Left ventricle myocardium inferior (tissue), 1 donor: ENCODE measurements at regions not wholly inside any gene's neighbourhood (a gene's known extent, or its start where the extent isn't known, plus 50 kb on each side); places are given as distances from the start of the nearest gene placed in this dataset.

Source experiments
- DNase-seq: peaks from one replicate; pipeline ENCODE4 v3.0.0-alpha.2; 2020
- H3K27ac ChIP-seq: fragments of 200-600 bp; replicated peaks from 2 replicates; pipeline ENCODE4 v1.8.0; 2021
- H3K27me3 ChIP-seq: fragments of 200-600 bp; 2 replicates; pipeline ENCODE4 v1.8.0; 2021; ENCODE audit warnings: low read depth
- H3K36me3 ChIP-seq: fragments of 200-600 bp; 2 replicates; pipeline ENCODE4 v1.8.0; 2021
- H3K4me1 ChIP-seq: fragments of 200-600 bp; 2 replicates; pipeline ENCODE4 v1.8.0; 2021
- H3K4me3 ChIP-seq: fragments of 200-600 bp; 2 replicates; pipeline ENCODE4 v1.8.0; 2021; ENCODE audit warnings: mild to moderate bottlenecking, moderate library complexity
- H3K9me3 ChIP-seq: fragments of 200-600 bp; replicated peaks from 2 replicates; pipeline ENCODE4 v1.8.0; 2021
- intact Hi-C: fragments of 100-400 bp; cut with micrococcal nuclease; formaldehyde crosslinking; loops from one replicate; pipeline ENCODE4 v1.11.0; 2022
- TF ChIP-seq, protein P1 (sequence below): fragments of 200-600 bp; IDR thresholded peaks from 2 replicates; pipeline ENCODE4 v1.8.0; 2021; ENCODE audit warnings: antibody characterized with exemption, mild to moderate bottlenecking, borderline replicate concordance
- donor health status: DM: no; HTN: yes; CAD: no; lungs with severe emphysema.

DNA sequence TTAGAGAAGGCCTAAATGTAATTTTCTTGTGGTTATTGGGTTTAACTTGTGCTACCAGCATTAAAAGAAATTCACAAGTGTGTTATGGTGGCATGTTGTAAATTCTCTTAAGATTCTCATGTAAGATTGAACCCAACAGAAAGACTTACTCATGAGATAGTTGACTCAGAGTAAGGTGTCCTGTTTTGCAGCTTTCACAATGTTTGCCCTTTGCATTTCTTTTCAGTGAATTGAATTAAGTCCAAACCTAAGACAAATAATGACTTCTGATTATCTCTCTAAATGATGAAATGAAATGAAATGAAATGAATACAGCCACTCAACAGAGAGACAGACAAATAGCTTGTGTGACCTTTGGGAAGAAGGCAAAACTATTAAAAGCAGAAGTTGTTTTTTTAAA lies 1696.9 kb upstream of the WWC1 start:
- intact Hi-C loops, result no loop called here
- Histone ChIP-seq H3K27me3 (no peaks in the 10 kb centered on the region), H3K9me3 (no peaks in the 10 kb centered on the region), H3K36me3 (no peaks in the 10 kb centered on the region), H3K27ac (no peak overlapping the region), H3K4me3 (no peak overlapping the region), H3K4me1 (no peaks in the 10 kb centered on the region)
- no peak for DNase-seq
- TF ChIP-seq, protein P1, sequence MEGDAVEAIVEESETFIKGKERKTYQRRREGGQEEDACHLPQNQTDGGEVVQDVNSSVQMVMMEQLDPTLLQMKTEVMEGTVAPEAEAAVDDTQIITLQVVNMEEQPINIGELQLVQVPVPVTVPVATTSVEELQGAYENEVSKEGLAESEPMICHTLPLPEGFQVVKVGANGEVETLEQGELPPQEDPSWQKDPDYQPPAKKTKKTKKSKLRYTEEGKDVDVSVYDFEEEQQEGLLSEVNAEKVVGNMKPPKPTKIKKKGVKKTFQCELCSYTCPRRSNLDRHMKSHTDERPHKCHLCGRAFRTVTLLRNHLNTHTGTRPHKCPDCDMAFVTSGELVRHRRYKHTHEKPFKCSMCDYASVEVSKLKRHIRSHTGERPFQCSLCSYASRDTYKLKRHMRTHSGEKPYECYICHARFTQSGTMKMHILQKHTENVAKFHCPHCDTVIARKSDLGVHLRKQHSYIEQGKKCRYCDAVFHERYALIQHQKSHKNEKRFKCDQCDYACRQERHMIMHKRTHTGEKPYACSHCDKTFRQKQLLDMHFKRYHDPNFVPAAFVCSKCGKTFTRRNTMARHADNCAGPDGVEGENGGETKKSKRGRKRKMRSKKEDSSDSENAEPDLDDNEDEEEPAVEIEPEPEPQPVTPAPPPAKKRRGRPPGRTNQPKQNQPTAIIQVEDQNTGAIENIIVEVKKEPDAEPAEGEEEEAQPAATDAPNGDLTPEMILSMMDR, result no peak

DNA sequence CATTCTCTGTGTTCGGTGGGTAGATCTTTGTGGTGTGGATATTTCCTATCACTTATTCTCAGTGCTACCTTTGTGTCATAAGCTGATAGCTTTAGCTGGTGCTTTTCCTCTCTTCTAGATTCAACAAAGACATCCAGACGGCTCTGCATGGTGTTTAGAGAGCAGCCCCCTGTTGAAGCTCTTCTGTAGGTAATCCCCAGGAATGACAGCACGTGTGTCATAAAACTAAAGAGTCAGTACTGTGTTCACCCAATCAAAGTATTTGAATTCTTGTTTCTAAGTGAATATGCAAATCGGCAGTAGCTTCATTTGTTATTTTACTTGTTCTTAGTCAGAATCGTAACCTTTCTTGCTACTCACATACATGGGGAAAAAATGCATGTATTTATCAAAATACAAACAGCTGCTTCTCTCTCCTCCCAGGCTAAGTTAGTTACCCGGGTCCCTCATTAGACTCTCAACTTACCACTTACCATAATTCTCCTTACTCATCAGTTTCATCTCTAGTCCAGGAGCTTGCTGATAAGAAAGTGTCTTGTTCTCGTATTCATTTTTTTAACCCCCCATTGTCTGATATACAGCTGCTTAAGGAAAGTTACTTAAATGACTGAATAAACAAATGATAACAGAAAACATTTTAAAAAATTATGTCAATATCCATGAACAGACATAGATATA lies 1696.0 kb upstream of the WWC1 start:
- no peaks in the 10 kb centered on the region for H3K4me1 ChIP-seq
- TF ChIP-seq, protein P1, result no peak
- H3K27me3 ChIP-seq, result no peaks in the 10 kb centered on the region
- no peak overlapping the region for H3K4me3 ChIP-seq
- H3K36me3 ChIP-seq, result no peaks in the 10 kb centered on the region
- no peaks in the 10 kb centered on the region for H3K9me3 ChIP-seq
- H3K27ac ChIP-seq, result no peak overlapping the region
- intact Hi-C loops, result no loop called here
- DNase-seq, result no peak

DNA sequence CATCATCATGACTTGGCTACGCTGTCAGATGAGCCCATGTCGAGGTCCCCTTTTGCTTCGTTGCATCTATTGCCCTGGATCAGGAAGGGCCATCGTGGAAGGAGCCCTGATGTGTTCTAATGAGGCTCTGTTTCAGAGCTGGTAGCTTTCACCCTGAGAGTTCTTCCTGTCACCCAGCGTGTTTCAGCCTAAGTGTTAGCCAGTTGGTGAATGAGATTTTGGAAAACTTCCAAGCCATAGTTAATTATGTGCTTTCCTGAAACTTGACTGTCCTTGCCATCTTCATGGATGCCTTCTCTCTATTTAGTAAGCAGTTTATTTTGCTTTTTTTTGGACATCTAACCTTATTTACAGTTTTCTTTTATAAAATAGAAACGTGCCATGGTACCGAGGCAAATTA lies 1695.4 kb upstream of the WWC1 start:
- no peaks in the 10 kb centered on the region for H3K4me1 ChIP-seq
- DNase-seq, result no peak
- intact Hi-C loops, result no loop called here

DNA sequence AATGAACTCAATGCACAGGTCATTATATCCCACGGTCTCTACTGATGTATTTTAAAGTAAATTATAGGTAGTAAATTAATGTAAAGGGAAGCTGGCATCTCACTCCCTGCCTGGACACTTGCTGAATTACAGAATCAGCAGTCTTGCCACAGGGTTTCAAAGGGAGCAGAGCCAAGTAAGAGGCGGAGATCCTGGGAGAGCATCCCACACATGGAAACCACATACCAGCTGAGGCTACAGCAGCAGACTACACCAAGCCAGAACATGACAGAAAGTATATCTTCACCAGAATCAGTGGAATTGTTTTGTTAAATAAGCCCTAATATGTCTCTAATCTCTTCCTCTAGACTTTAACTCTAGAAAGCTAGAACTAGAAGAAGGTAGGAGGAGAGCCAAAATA lies 1689.2 kb upstream of the WWC1 start:
- TF ChIP-seq, protein P1, result no peak
- Histone ChIP-seq H3K4me1 (no peaks in the 10 kb centered on the region), H3K27me3 (no peaks in the 10 kb centered on the region), H3K27ac (no peak overlapping the region), H3K36me3 (no peaks in the 10 kb centered on the region), H3K4me3 (no peak overlapping the region), H3K9me3 (no peaks in the 10 kb centered on the region)
- DNase-seq, result no peak
- intact Hi-C loops, result no loop called here

More for the DNA sequence above, 1695.4 kb upstream of the WWC1 start:
- Histone ChIP-seq H3K4me3 (no peak overlapping the region), H3K27ac (no peak overlapping the region), H3K27me3 (no peaks in the 10 kb centered on the region), H3K9me3 (no peaks in the 10 kb centered on the region), H3K36me3 (no peaks in the 10 kb centered on the region)
- TF ChIP-seq, protein P1, result no peak

DNA sequence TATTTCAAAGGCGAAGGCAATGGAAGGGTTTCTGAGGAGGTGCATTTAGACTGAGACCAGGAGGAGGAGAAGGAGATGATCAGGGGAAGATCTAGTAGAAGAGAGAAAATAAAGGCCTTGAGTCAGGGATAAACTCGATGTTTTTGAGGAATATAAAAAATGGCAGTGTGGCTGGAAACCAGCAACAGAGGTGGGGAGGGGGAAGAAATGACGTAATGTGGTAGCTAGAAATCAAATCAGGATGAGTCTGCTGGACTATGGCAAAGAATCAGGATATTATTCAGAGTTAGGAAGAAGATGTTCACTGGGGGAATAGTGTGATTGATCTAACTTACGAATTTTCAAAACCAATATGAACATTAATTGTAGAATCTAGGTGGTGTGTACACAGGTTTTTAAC lies 1673.9 kb upstream of the WWC1 start:
- DNase-seq, result no peak
- H3K4me1 ChIP-seq, result no peaks in the 10 kb centered on the region
- intact Hi-C loops, result no loop called here
- no peak overlapping the region for H3K27ac ChIP-seq
- no peak overlapping the region for H3K4me3 ChIP-seq
- H3K36me3 ChIP-seq, result no peaks in the 10 kb centered on the region
- H3K9me3 ChIP-seq, result no peaks in the 10 kb centered on the region
- TF ChIP-seq, protein P1, result no peak
- no peaks in the 10 kb centered on the region for H3K27me3 ChIP-seq

DNA sequence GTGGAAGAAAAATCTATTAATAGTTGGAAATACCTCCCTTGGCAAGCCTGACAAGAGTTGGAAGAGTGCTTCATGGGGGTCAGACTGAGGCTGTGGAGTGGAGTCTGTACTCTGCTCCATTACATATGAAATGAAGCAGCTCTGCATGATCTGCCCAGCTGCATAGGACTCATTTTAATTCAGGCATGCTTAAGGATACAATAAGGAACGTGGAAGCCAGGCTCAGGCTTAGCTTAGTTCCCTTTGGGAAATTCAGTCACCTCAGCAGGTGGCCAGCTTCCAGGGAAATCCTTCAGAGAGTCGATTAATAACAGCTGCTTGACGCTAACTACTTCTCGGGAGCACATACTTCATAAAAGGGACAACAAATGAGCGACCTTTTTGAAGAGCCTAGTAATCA lies 1672.9 kb upstream of the WWC1 start:
- TF ChIP-seq, protein P1, result no peak
- DNase-seq, result no peak
- Histone ChIP-seq H3K27ac (no peak overlapping the region), H3K9me3 (no peaks in the 10 kb centered on the region), H3K27me3 (no peaks in the 10 kb centered on the region), H3K36me3 (no peaks in the 10 kb centered on the region), H3K4me1 (no peaks in the 10 kb centered on the region), H3K4me3 (no peak overlapping the region)
- intact Hi-C loops, result no loop called here
